OCI-LY1 (cell line): ENCODE measurements at regions not wholly inside any gene's neighbourhood (a gene's known extent, or its start where the extent isn't known, plus 50 kb on each side); places are given as distances from the start of the nearest gene placed in this dataset.

Experiments
- H2AFZ ChIP-seq: fragments of 200-600 bp; sonication (generic), shearing (Covaris generic); 2 replicates; pipeline ENCODE4 v1.6.0; 2014; ENCODE audit warnings: antibody characterized with exemption, mild to moderate bottlenecking, low read length
- H3F3A ChIP-seq: fragments of 200-600 bp; sonication (generic), shearing (Covaris generic); 2 replicates; pipeline ENCODE4 v1.6.0; 2014; ENCODE audit warnings: mild to moderate bottlenecking, antibody characterized with exemption, low read length, moderate library complexity; ENCODE audit not compliant: insufficient read depth
- H3K27ac ChIP-seq: fragments of 200-600 bp; sonication (generic); 2 replicates; pipeline ENCODE4 v1.5.1; 2014; ENCODE audit warnings: low read length, mixed run types, mild to moderate bottlenecking, low read depth; ENCODE audit not compliant: poor library complexity, severe bottlenecking
- H3K27me3 ChIP-seq: fragments of 200-600 bp; sonication (generic); 2 replicates; pipeline ENCODE4 v1.6.0; 2014; ENCODE audit warnings: antibody characterized with exemption, mild to moderate bottlenecking, low read length, moderate library complexity; ENCODE audit not compliant: insufficient read depth
- H3K36me3 ChIP-seq: fragments of 200-600 bp; sonication (generic); 2 replicates; pipeline ENCODE4 v1.6.1; 2014; ENCODE audit warnings: mild to moderate bottlenecking, antibody characterized with exemption, low read length, moderate library complexity, mixed read lengths; ENCODE audit not compliant: insufficient read depth
- H3K4me1 ChIP-seq: fragments of 200-600 bp; sonication (generic); 2 replicates; pipeline ENCODE4 v1.5.1; 2014; ENCODE audit warnings: mild to moderate bottlenecking, low read length, moderate library complexity; ENCODE audit not compliant: insufficient read depth, severe bottlenecking
- H3K4me2 ChIP-seq: fragments of 200-600 bp; sonication (generic), shearing (Covaris generic); 2 replicates; pipeline ENCODE4 v1.6.1; 2014; ENCODE audit warnings: low read length
- H3K4me3 ChIP-seq: fragments of 200-600 bp; sonication (generic); 2 replicates; pipeline ENCODE4 v1.5.1; 2014; ENCODE audit warnings: low read length, low read depth, mild to moderate bottlenecking, mixed read lengths; ENCODE audit not compliant: poor library complexity, severe bottlenecking
- H3K79me2 ChIP-seq: fragments of 200-600 bp; shearing (Covaris generic); 2 replicates; pipeline ENCODE4 v1.6.1; 2016; ENCODE audit warnings: mixed run types, low read length, mixed read lengths; ENCODE audit not compliant: insufficient read depth
- H3K9ac ChIP-seq: fragments of 200-600 bp; sonication (generic), shearing (Covaris generic); 2 replicates; pipeline ENCODE4 v1.6.1; 2014; ENCODE audit warnings: mild to moderate bottlenecking, low read length, mixed read lengths
- H3K9me2 ChIP-seq: fragments of 200-600 bp; sonication (generic), shearing (Covaris generic); 2 replicates; pipeline ENCODE4 v1.6.1; 2014; ENCODE audit warnings: low read depth, mild to moderate bottlenecking, low read length, mixed read lengths
- H3K9me3 ChIP-seq: fragments of 200-600 bp; shearing (Covaris generic); 2 replicates; pipeline ENCODE4 v1.6.1; 2014; ENCODE audit warnings: low read length, mixed read lengths
- H4K20me1 ChIP-seq: fragments of 200-600 bp; sonication (generic), shearing (Covaris generic); 2 replicates; pipeline ENCODE4 v1.6.0; 2016; ENCODE audit warnings: mild to moderate bottlenecking, low read length; ENCODE audit not compliant: insufficient read depth
- CTCF ChIP-seq: fragments of 200-600 bp; sonication (generic), shearing (Covaris generic); IDR thresholded peaks from 2 replicates; pipeline ENCODE4 v1.5.1; 2017; ENCODE audit warnings: mild to moderate bottlenecking, antibody characterized with exemption, low read length, moderate library complexity, mixed read lengths
- EZH2 ChIP-seq: fragments of 200-600 bp; sonication (generic), shearing (Covaris generic); IDR thresholded peaks from 2 replicates; pipeline ENCODE4 v1.8.0; 2017; ENCODE audit warnings: borderline replicate concordance, mixed run types, mild to moderate bottlenecking, antibody characterized with exemption, low read length, moderate library complexity, mixed read lengths

- Histone ChIP-seq H4K20me1 (no peaks in the 10 kb centered on the region), H3K4me2 (no peak overlapping the region), H3K27ac (no peak overlapping the region), H3F3A (no peaks in the 10 kb centered on the region), H3K4me1 (no peaks in the 10 kb centered on the region), H3K9ac (no peak overlapping the region), H3K36me3 (no peaks in the 10 kb centered on the region), H3K79me2 (no peaks in the 10 kb centered on the region), H3K4me3 (no peak overlapping the region), H3K9me3 (no peaks in the 10 kb centered on the region), H3K27me3 (no peaks in the 10 kb centered on the region; the same call in 1 of the 2 replicates), H3K9me2 (no peaks in the 10 kb centered on the region), H2AFZ (no peak overlapping the region)
- no peak for TF ChIP-seq CTCF
- TF ChIP-seq EZH2 = no peak
Observed at GRCh38 chr5:174553556-174553955, 170.8 kb upstream of the MSX2 start.

- no peaks in the 10 kb centered on the region for H3K9me2 ChIP-seq
- no peak overlapping the region for H3K4me3 ChIP-seq
- no peaks in the 10 kb centered on the region for H3K79me2 ChIP-seq
- no peak overlapping the region for H3K4me2 ChIP-seq
- no peak for TF ChIP-seq EZH2
- no peak for TF ChIP-seq CTCF
- H3K27ac ChIP-seq = no peak overlapping the region
- H2AFZ ChIP-seq = no peak overlapping the region
- H3K9ac ChIP-seq = no peak overlapping the region
- H4K20me1 ChIP-seq = no peaks in the 10 kb centered on the region
- no peaks in the 10 kb centered on the region for H3K9me3 ChIP-seq
- H3F3A ChIP-seq = no peaks in the 10 kb centered on the region
- H3K4me1 ChIP-seq = no peaks in the 10 kb centered on the region
- no peaks in the 10 kb centered on the region for H3K36me3 ChIP-seq
- H3K27me3 ChIP-seq = no peaks in the 10 kb centered on the region; the same call in 1 of the 2 replicates
Observed at GRCh38 chr5:174555726-174556125, 168.7 kb upstream of the MSX2 start.

GRCh38 chr5:174556756-174557155 is 167.6 kb upstream of the MSX2 start:
- H3K79me2 ChIP-seq = no peaks in the 10 kb centered on the region
- H3K4me1 ChIP-seq = no peaks in the 10 kb centered on the region
- TF ChIP-seq CTCF (no peak), EZH2 (no peak)

More at GRCh38 chr5:174556756-174557155, 167.6 kb upstream of the MSX2 start:
- H3K9me2 ChIP-seq = no peaks in the 10 kb centered on the region
- no peak overlapping the region for H3K27ac ChIP-seq
- H3K36me3 ChIP-seq = no peaks in the 10 kb centered on the region
- H3F3A ChIP-seq = no peaks in the 10 kb centered on the region
- H4K20me1 ChIP-seq = no peaks in the 10 kb centered on the region
- H3K27me3 ChIP-seq = no peaks in the 10 kb centered on the region; the same call in 1 of the 2 replicates
- no peaks in the 10 kb centered on the region for H3K9me3 ChIP-seq
- H3K9ac ChIP-seq = no peak overlapping the region
- H3K4me2 ChIP-seq = no peak overlapping the region
- no peak overlapping the region for H2AFZ ChIP-seq
- H3K4me3 ChIP-seq = no peak overlapping the region
